HG03571 (cell line): ENCODE measurements at regions not wholly inside any gene's neighbourhood (a gene's known extent, or its start where the extent isn't known, plus 50 kb on each side); places are given as distances from the start of the nearest gene placed in this dataset.

Experiments
- ATAC-seq: cut with Tn5 transposase; IDR thresholded peaks from one replicate; pipeline ENCODE4 v1.9.1; 2021; ENCODE audit not compliant: unreplicated experiment

- no peak for ATAC-seq
Measured at GRCh38 chr6:95352064-95352795, 225.1 kb upstream of the MANEA start.

GRCh38 chr6:95354551-95354950 is 222.8 kb upstream of the MANEA start:
- no peak for ATAC-seq

- no peak for ATAC-seq
Measured at GRCh38 chr6:95357380-95358020, 219.8 kb upstream of the MANEA start.

- peak; percentile 78 for ATAC-seq
Measured at GRCh38 chr6:95364016-95364604, 213.2 kb upstream of the MANEA start.

- ATAC-seq = no peak
Measured at GRCh38 chr6:95365454-95365853, 211.9 kb upstream of the MANEA start.

- ATAC-seq = no peak
Measured at GRCh38 chr6:95366414-95366813, 210.9 kb upstream of the MANEA start.

- ATAC-seq = no peak
Measured at GRCh38 chr6:95383878-95384277, 193.5 kb upstream of the MANEA start.

- no peak for ATAC-seq
Measured at GRCh38 chr6:95384988-95385387, 192.3 kb upstream of the MANEA start.

- no peak for ATAC-seq
Measured at GRCh38 chr6:95387845-95388244, 189.5 kb upstream of the MANEA start.

- no peak for ATAC-seq
Measured at GRCh38 chr6:95404777-95405176, 172.6 kb upstream of the MANEA start.

- ATAC-seq = no peak
Measured at GRCh38 chr6:95408111-95408510, 169.2 kb upstream of the MANEA start.

- ATAC-seq = no peak
Measured at GRCh38 chr6:95410168-95410567, 167.2 kb upstream of the MANEA start.

GRCh38 chr6:95413789-95414188 is 163.5 kb upstream of the MANEA start:
- no peak for ATAC-seq

- ATAC-seq = no peak
Measured at GRCh38 chr6:95417856-95418255, 159.5 kb upstream of the MANEA start.

- no peak for ATAC-seq
Measured at GRCh38 chr6:95420792-95421191, 156.5 kb upstream of the MANEA start.

- ATAC-seq = no peak
Measured at GRCh38 chr6:95423331-95423730, 154.0 kb upstream of the MANEA start.

- no peak for ATAC-seq
Measured at GRCh38 chr6:95431637-95432228, 145.6 kb upstream of the MANEA start.

- ATAC-seq = no peak
Measured at GRCh38 chr6:95439741-95440140, 137.6 kb upstream of the MANEA start.

- no peak for ATAC-seq
Measured at GRCh38 chr6:95448208-95448607, 129.1 kb upstream of the MANEA start.

- ATAC-seq = no peak
Measured at GRCh38 chr6:95469511-95469910, 107.8 kb upstream of the MANEA start.

GRCh38 chr6:95478941-95479340 is 98.4 kb upstream of the MANEA start:
- no peak for ATAC-seq

GRCh38 chr6:95487817-95488216 is 89.5 kb upstream of the MANEA start:
- no peak for ATAC-seq
